ENCODE measurements at regions not wholly inside any gene's neighbourhood (a gene's known extent, or its start where the extent isn't known, plus 50 kb on each side); places are given as distances from the start of the nearest gene placed in this dataset.
A peak's percentile ranks its signal among the peaks of the same experiment; 100 is the strongest.

GRCh38 chr2:161029321-161029720, 130.9 kb upstream of the TANK start:
- DNase-seq (ENCODE audit: low spot score): no peak

GRCh38 chr2:161030260-161031063, 129.8 kb upstream of the TANK start:
- DNase-seq (ENCODE audit: low spot score): no peak

- no peak for DNase-seq (ENCODE audit: low spot score)
Observed at GRCh38 chr2:161031511-161031910, 128.7 kb upstream of the TANK start.

- DNase-seq (ENCODE audit: low spot score): no peak
Observed at GRCh38 chr2:161032635-161033034, 127.6 kb upstream of the TANK start.

- DNase-seq (ENCODE audit: low spot score): no peak
Observed at GRCh38 chr2:161033059-161033660, 127.1 kb upstream of the TANK start.

DNA sequence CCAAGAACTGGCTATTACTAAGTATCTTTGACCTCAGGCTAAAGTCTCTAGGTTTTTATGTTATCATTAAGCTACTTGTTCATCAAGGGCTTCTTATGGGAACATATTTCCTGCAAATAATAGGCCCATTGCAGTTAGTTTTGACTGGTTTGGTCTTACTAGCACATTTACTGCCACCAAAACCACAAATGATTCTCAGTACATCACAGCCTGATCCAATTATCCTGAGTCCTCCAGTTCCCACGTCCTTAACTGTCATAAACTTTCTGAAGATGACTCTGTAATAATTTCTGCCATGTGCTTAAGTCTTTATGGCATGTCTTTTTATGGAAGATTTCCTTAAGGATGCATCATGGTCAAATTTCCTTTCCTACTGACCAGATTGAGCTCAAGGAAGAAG, 123.3 kb upstream of the TANK start:
- no peak for DNase-seq (ENCODE audit: low spot score)

DNA sequence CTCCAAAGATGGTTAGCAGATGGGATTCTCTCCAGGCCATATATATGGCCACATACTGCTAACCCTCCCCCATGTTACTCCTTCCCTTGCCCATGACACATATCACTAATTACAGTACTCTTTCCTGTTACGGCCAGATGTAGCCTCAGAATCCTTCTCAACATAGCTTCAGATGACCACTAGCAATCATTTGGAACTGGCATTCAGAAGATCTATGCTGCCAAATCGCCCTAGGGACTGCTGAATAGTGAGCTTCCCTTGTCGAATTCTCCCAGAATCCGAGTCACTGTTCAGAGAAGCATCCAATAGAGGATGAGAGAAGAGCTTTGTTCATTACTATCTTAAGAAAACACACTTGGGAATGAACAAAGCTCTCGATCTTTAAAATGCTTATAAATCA, 121.2 kb upstream of the TANK start:
- no peak for DNase-seq (ENCODE audit: low spot score)

DNA sequence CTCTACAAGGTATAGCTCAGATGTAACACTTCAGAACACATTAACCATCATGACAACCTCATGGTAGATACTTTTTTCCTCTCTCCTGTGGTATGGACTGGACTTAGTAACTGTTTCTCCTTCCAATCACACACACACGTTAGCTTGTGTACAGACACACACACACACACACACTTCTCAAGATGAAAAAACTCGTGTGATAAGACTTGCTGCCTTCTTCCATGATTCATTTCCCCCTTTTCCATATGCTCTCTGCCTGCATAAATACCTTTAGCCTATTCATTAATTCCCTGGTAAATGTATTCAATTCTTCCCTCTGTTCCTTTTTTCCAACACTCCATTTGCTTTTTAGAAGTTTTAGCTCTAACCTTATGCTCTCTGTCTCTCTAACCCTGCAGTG, 118.9 kb upstream of the TANK start:
- DNase-seq (ENCODE audit: low spot score): no peak

DNA sequence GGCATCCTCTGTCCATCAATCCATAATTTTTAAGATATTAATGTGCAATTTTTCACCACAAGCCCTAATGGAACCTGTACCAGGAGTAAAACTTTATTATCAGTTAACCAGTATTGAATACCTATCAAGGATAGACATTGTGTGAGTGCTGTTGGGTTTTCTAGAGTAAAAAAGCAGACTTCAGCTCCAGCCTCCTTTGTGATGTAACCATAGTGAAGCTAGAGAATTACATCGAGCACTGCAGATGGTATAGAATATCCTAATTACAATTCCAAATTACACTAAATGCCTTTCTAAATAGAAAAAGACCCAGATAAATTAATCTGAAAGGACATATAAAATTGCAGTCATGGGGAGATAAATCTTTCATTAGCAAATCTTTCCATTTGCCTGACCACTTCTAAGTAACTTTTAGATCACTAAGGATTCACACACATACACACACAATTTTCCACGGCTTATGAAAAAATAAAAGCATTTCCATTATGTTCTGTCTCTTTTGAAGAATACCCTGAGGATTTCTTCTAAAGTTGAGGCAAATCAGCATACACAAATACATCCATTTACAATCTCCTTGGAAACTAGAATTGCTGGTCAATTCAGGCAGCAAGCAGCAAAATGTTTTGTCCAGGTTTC, 117.1 kb upstream of the TANK start:
- DNase-seq (ENCODE audit: low spot score): no peak

DNA sequence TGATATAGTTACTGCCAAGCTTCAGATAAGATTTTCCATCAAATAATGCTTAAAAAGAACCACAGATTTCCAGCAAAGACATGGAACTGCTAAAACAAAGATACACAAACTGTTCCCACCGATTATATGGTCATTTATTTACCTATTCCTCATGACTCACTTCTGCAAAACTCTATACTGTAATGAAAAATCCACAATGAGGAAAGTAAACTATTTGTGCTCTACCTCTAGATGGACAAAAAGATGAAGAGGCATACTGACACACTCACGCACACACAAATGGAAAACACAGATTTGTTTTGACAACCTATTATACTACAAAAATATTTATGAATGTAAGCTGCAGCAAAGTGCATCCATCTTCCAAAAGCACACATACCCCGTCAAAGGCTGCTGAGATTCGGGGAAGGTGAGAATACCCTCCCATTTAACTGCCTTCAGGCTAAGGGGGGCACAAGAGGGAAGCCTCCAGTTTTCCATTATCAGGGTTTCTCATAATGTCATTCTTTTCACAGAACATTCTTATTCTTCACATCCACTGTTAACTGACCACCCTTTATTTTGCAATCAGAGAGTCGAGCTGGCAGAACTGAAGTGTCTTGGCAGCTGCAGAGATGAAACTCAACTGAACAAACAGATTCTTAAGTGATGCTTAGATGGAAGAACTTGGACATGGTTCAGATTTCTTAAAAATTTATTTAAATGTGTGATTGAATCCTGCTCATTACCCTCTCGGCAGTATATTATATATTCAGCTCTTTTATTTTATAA, 115.9 kb upstream of the TANK start:
- DNase-seq (ENCODE audit: low spot score): no peak

DNA sequence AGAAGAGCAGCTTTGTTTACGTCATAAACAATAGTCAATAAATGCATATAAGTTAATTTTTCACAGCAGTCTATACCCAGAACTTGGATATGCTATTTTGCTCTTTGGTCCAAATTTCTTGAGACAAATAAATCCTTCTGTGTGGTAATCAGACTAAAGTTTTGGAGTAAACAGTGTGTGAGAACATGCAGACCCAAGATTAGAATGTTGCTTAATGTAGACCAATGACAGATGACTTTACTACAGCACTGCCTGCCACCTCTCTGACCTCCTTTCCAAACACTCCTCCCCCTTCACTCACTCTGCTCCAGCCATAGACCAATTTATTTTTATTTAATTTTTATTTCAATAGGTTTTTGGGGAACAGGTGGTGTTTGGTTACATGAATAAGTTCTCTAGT, 115.3 kb upstream of the TANK start:
- no peak for DNase-seq (ENCODE audit: low spot score)

GRCh38 chr2:161045726-161046125, 114.5 kb upstream of the TANK start:
- no peak for DNase-seq (ENCODE audit: low spot score)

- no peak for DNase-seq (ENCODE audit: low spot score)
Observed at GRCh38 chr2:161046876-161047275, 113.4 kb upstream of the TANK start.

DNA sequence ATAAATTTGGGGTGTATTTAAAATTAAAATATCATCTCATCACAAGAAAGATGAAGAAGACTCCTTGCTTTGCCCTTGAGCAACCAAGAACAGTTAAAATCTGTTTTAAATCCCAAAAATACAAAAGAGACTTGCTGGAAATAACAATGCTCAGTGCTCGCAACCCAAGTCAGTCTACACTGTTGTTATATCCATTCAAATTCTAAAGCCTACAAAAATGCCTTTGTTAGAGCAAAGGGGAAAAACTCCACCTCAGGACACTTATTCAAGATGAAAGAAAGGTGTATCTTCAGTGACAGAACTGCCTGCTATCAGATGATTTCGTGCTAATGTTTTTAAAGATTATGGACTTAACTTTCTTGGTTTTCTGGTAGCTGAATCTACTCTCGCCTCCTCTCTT, 111.9 kb upstream of the TANK start:
- DNase-seq (ENCODE audit: low spot score): no peak

DNA sequence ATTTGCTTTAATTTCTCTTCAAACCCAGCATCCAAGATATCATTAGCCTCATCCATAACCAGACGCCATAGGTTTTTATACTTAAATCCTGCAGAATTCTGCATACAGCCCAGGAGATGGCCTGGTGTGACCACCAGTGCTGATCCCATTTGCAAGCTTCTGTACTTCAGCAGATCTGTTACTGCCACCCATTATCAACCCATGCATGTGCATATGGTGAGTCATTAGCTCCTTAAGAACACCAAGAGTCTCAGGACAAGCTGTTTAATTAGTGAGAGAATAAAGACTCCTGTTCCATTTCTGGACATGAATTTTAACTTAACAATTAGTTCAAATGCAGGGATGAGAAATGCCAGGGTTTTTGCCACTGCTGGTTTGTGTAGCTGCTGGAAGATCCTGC, 110.7 kb upstream of the TANK start:
- no peak for DNase-seq (ENCODE audit: low spot score)

DNA sequence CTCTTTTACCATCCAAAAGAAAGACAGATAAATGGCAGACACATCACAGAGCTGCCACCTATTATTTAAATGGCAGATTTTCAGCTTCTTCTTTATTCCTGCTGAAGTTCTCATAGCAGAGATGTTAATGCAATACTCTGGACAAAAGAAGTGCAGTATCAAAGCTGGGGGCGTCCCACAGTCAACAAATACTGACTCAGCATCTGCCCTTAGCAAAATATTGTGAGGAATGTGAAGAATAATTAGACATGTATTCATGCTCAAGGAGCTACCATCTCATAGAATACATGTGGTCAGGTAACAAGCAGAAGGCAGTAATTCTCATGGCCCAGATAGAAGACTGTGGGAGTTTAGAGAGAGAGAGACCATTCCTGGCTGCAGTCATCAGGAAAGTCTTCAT, 108.0 kb upstream of the TANK start:
- DNase-seq (ENCODE audit: low spot score): no peak

- DNase-seq (ENCODE audit: low spot score): no peak
Observed at GRCh38 chr2:161055289-161055688, 104.9 kb upstream of the TANK start.

DNA sequence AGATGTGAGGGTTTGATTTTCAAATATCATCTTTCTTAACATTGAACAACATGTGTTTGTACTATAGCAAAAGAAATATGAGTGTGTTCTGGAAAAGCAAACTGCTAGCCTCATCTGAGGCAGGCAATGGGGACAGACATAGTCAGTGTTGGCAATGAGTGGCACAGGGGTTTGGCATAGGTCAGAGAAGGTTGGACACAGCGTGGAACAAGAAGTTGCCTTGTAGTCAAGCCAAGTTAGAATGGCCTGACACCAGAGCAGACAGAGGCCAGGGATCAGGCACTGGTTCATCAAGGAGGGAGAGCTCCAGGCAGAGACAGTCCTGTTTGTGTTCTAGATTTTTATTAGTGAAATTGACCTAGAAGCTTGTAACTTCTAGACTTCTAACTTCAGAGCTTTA, 100.8 kb upstream of the TANK start:
- no peak for DNase-seq (ENCODE audit: low spot score)

- no peak for DNase-seq (ENCODE audit: low spot score)
Observed at GRCh38 chr2:161061786-161062185, 98.4 kb upstream of the TANK start.

DNA sequence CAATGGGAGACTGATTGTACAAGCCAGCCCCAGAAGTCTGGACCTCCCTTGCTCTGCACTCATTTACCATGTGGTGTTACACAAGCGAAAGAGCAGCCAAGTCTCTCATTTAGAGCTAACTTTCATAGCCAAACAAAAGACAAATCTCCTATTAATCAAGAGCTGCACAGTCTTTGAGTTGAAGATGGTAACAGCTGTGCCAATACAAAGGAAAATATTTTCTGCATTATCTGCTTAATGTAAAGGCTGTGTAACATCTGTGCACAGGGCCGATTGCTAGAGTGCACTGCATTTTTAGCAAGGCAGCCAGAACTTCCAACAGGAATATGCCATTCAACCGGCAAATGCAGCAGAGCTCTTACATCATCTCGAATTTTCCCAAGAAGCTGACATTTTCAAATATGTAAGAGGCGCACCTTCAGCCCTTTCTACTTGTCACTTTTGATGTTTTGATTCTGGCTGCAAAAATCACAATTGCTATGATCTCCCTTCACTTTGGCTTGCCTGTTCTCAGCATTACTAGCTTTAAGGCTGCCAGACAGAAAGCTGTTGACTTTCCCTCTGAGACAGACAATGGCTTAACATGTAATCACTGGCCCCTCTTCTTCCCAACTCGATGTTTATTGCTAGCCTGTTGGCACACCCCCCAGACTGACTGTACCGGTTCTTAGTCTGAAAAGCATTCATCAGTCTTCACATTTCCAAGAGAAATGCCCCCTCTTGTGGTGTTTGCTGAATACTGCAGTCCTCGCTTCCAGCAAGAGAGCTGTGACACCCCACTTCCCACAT, 96.9 kb upstream of the TANK start:
- DNase-seq (ENCODE audit: low spot score): peak; percentile 85

GRCh38 chr2:161063946-161064306, 96.3 kb upstream of the TANK start:
- DNase-seq (ENCODE audit: low spot score): no peak

DNA sequence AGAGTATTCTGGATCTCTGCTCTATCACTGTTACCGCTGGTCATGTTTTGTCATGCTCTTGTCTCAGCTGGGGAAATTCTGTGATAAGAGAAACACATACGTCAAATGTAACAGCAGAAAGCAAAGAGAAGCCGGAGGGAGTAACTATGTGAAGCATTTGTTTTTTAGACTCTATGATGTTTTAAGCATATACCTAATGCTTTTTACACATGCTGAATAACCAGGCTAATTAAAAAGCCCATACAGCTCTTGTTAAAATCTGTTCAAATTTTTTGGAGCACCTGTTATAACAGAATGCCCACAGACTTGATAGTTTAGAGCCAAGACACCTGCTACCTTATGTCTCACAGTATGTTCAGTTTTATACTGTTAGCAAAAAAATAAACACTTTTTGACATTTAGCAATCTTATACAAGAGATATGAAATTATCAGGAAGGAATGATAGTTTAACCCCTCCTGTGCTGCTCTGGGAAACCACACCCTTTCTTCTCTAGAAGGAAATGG, 92.3 kb upstream of the TANK start:
- no peak for DNase-seq (ENCODE audit: low spot score)

All from globus pallidus (tissue), 1 donor.